Activated CD8-positive, alpha-beta T cell treated with anti-CD3 and anti-CD28 coated beads, Interleukin-2, amount 10 ng/mL, durations not matched to agents 7 days and 5 days (primary cell): ENCODE measurements at regions not wholly inside any gene's neighbourhood (a gene's known extent, or its start where the extent isn't known, plus 50 kb on each side); places are given as distances from the start of the nearest gene placed in this dataset.
"Not testable (repeated sequence)": the region's sequence is repeated elsewhere in the genome, so short reads cannot be mapped to it uniquely, and the experiment has no call there.

ENCODE experiments used
- ATAC-seq: fragments of 150-1000 bp; cut with Tn5 transposase; one replicate; pipeline ENCODE4 v1.10.0; 2021; ENCODE audit warnings: moderate library complexity
- CTCF ChIA-PET: fragments of 350-600 bp; sonication (Branson Sonifier 250); formaldehyde crosslinking; loops from one replicate; lab custom pipeline; 2021; ENCODE audit warnings: antibody characterized with exemption; lab: Charles Lee
- POLR2A ChIA-PET: fragments of 350-600 bp; sonication (Branson Sonifier 250); formaldehyde crosslinking; loops from one replicate; lab custom pipeline; 2021; ENCODE audit warnings: antibody characterized with exemption; lab: Charles Lee
- DNase-seq: peaks from one replicate; pipeline ENCODE4 v3.0.0-alpha.2; 2020
- H3K27ac Mint-ChIP-seq: one replicate; pipeline ENCODE4 v1.8.0; 2021; ENCODE audit warnings: mild to moderate bottlenecking, mixed read lengths
- H3K27me3 Mint-ChIP-seq: one replicate; pipeline ENCODE4 v1.8.0; 2021; ENCODE audit warnings: low read depth, mixed read lengths
- H3K36me3 Mint-ChIP-seq: one replicate; pipeline ENCODE4 v1.8.0; 2021; ENCODE audit warnings: low read depth, mixed read lengths
- H3K4me1 Mint-ChIP-seq: one replicate; pipeline ENCODE4 v1.8.0; 2021; ENCODE audit warnings: low read depth, mixed read lengths
- H3K4me3 Mint-ChIP-seq: one replicate; pipeline ENCODE4 v1.8.0; 2021; ENCODE audit warnings: mild to moderate bottlenecking, mixed read lengths
- H3K9me3 Mint-ChIP-seq: one replicate; pipeline ENCODE4 v1.8.0; 2022; ENCODE audit warnings: mixed read lengths; ENCODE audit not compliant: insufficient read depth

DNA sequence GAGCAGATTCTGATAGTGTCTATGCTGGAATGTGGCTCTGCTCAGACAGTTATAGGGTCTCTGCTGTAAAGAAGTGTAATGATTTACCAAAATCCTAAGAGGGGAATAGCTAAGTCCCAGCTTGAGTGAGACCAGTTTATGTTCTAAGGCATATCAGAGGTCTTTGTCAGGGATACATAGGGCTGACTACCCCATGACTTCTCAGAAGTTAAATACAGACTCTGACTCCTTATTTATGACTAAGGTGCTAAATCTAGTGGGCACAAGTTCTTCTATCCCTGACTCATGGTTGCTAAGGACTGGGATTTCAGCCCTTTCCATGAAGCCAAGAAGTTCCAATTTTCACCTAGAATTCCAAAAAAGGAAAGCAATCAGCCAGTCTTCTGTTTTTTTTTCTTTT is 192.6 kb upstream of the POU1F1 start:
- peaks cover 9% of the 10 kb centered on the region for H3K9me3 Mint-ChIP-seq
- no peaks in the 10 kb centered on the region for H3K27me3 Mint-ChIP-seq
- ATAC-seq (no peak), DNase-seq (no peak)
- CTCF ChIA-PET: no interaction called here
- H3K4me1 Mint-ChIP-seq: no peaks in the 10 kb centered on the region
- H3K36me3 Mint-ChIP-seq: no peaks in the 10 kb centered on the region
- POLR2A ChIA-PET: interaction anchor here (0.6 kb wide), 1 partner anchor 19 kb away, joined by 3 read pairs; no protein-coding TSS in a partner anchor
- no peak overlapping the region for H3K4me3 Mint-ChIP-seq
- no peak overlapping the region for H3K27ac Mint-ChIP-seq

DNA sequence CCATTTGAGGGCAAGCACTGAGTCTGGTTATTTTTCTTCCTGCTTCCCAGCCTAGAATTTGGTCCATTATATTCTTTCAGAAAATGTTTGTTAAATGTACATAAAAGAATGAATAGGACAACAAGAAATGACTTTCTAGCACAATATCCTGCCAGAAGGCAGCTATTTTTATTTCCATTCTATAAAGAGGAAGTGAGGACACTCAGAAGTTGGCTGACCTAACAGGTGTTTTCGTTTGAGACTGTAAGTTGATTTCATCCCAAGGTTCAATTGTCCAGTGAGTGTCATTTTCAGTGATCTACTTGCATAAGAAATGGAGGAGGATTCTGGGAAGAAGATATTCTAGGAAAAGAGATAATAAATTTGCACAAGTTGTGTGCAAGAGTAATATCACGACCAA is 191.9 kb upstream of the POU1F1 start:
- Mint-ChIP-seq H3K9me3 (peaks cover 9% of the 10 kb centered on the region), H3K36me3 (no peaks in the 10 kb centered on the region), H3K27ac (no peak overlapping the region), H3K4me3 (no peak overlapping the region), H3K27me3 (no peaks in the 10 kb centered on the region), H3K4me1 (no peaks in the 10 kb centered on the region)
- CTCF ChIA-PET: no interaction called here
- POLR2A ChIA-PET: no interaction called here
- DNase-seq: no peak
- no peak for ATAC-seq

DNA sequence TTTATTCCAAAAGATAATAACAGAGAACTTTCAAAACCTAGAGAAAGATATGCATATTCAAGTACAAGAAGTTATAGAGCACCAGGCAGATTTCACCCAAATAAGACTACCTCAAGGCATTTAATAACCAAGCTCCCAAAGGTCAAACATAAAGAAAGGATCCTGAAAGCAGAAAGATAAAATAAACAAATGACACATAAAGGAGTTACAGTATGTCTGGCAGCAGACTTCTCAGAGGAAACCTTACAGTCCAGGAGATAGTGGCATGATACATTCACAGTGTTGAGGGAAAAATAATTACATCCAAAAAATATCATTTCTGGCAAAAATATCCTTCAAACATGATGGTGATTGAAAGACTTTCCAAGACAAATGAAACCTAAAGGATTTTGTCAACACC is 185.8 kb upstream of the POU1F1 start:
- ChIA-PET CTCF (no interaction called here), POLR2A (no interaction called here)
- ATAC-seq (no peak), DNase-seq (no peak)
- H3K27ac Mint-ChIP-seq: no peak overlapping the region
- no peak overlapping the region for H3K4me3 Mint-ChIP-seq
- H3K4me1 Mint-ChIP-seq: no peaks in the 10 kb centered on the region
- H3K27me3 Mint-ChIP-seq: no peaks in the 10 kb centered on the region
- no peaks in the 10 kb centered on the region for H3K9me3 Mint-ChIP-seq
- H3K36me3 Mint-ChIP-seq: no peaks in the 10 kb centered on the region

DNA sequence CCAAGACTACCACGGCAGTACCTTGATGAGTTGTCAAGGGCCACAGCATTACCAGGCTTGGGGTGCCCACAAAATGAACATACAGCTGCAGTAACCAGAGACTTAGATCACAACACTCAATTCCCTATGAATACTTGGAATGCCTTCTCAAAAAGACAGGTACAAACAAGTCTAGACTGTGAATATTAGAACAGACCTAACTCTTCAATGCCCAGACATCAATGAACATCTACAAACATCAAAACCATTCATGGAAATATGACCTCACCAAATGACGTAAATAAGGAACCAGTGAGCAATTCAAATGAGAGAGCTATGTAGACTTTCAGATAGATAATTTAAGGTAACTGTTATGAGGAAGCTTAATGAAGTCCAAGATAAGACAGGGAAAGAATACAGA is 185.1 kb upstream of the POU1F1 start:
- Mint-ChIP-seq H3K4me1 (no peaks in the 10 kb centered on the region), H3K9me3 (no peaks in the 10 kb centered on the region), H3K4me3 (no peak overlapping the region), H3K36me3 (no peaks in the 10 kb centered on the region), H3K27ac (no peak overlapping the region), H3K27me3 (no peaks in the 10 kb centered on the region)
- DNase-seq (no peak), ATAC-seq (no peak)
- CTCF ChIA-PET: no interaction called here
- POLR2A ChIA-PET: no interaction called here

DNA sequence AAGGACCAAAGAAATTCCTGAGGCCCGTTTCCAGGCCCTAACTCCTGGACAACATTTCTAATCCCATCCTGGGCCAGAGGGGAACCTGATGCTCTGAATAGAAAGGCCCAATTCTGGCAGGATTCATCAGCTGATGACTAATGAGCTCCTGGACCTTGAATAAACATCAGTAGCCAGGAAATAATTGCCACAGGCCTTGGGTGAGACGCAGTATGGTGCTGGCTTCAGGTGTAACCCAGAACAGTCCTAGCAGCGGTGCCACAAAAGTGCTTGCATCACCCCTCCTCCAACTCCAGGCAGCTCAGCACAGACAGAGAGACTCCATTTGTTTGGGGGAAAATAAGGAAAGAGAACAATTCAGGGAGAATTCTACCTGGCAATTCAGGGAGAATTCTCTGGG is 184.7 kb upstream of the POU1F1 start:
- H3K36me3 Mint-ChIP-seq: no peaks in the 10 kb centered on the region
- no peaks in the 10 kb centered on the region for H3K27me3 Mint-ChIP-seq
- DNase-seq (no peak), ATAC-seq (no peak)
- no peaks in the 10 kb centered on the region for H3K9me3 Mint-ChIP-seq
- no peaks in the 10 kb centered on the region for H3K4me1 Mint-ChIP-seq
- ChIA-PET CTCF (no interaction called here), POLR2A (no interaction called here)
- no peak overlapping the region for H3K4me3 Mint-ChIP-seq
- no peak overlapping the region for H3K27ac Mint-ChIP-seq

DNA sequence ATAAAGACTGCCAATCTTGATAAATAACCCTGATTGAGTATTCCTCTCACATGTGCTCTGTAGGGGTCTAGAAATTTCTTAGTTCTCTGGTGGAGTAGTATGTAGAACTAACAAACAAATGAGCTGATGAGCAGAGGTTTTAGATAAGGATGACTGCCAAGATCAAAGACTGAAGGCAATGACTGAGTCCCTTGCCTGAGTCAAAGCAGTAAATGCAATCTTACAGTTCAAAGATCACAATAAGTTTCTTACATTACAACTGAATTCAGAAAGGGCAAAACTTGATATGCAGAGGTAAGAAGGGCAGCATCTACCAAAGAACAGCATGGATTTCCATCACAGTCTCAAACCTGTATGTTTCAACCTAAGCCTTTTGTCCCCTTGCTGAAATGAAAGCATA is 172.2 kb upstream of the POU1F1 start:
- DNase-seq (no peak), ATAC-seq (no peak)
- Mint-ChIP-seq H3K9me3 (no peaks in the 10 kb centered on the region), H3K36me3 (no peaks in the 10 kb centered on the region), H3K4me1 (no peaks in the 10 kb centered on the region), H3K27ac (no peak overlapping the region), H3K27me3 (no peaks in the 10 kb centered on the region), H3K4me3 (no peak overlapping the region)
- ChIA-PET POLR2A (no interaction called here), CTCF (no interaction called here)

DNA sequence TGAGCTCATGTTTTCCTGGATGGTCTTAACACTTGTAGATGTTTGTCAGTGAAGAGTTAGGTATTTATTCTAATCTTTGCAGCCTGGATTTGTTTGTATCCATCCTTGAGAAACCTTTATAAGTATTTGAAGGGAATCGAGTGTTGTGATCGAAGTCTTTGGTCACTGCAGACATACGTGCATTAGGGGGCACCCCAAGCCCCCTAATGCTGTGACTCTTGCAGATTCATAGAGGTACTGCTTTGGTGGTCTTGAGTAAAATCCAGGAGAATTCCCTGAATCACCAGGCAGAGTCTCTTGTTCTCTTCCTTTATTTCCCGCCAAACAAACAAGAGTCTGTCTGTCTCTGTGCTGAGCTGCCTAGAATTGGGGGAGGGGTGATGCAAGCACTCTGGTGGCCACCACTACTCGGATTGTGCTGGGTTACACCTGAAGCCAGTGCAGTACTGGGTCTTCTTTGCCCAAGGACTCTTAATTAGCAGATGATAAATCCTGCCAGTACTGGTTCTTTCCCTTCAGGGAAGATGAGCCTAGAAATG is 170.5 kb upstream of the POU1F1 start:
- Mint-ChIP-seq H3K4me3 (no peak overlapping the region), H3K27ac (no peak overlapping the region), H3K9me3 (no peaks in the 10 kb centered on the region), H3K27me3 (no peaks in the 10 kb centered on the region), H3K36me3 (no peaks in the 10 kb centered on the region), H3K4me1 (no peaks in the 10 kb centered on the region)
- POLR2A ChIA-PET: no interaction called here
- DNase-seq: no peak
- CTCF ChIA-PET: no interaction called here
- ATAC-seq: no peak

DNA sequence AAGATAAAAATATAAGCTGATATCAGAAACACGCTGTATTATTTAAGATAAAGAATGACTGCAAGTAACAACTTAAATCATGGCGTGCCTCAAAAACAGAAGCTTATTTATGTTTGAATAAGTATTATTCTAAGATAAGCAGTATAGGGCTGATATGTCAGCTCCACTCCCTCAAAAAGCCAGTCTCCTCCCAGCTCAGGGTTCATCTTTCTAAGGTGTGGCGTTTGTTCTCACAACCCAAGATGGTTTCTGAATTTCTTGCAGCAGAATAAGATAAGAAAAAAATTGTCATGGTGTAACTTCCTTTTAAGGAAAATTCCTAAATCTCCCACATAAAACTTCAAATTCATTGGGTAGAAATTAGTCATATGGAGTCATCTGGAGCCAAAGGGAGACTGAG is 166.1 kb upstream of the POU1F1 start:
- Mint-ChIP-seq H3K27me3 (no peaks in the 10 kb centered on the region), H3K27ac (no peak overlapping the region), H3K4me1 (no peaks in the 10 kb centered on the region), H3K36me3 (no peaks in the 10 kb centered on the region), H3K9me3 (no peaks in the 10 kb centered on the region), H3K4me3 (no peak overlapping the region)
- ChIA-PET CTCF (no interaction called here), POLR2A (no interaction called here)
- no peak for ATAC-seq
- no peak for DNase-seq

DNA sequence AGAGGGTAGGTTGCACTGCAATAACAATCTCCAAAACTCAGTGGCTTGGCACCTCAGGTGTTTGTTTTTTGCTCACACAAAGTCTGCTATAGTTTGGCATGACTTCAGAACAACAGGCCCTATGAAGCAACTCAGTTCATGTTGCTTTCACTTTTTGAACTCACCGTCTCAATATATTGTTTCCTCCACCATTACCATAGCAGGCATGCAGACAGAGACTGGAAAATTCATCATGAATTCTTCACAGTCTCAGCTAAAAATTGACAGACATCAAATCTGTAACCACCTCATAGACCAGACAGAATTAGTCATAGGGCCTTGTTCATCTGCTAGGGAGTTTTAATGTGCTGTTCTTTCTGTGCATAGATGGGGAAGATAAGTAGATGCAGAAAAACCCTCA is 161.4 kb upstream of the POU1F1 start:
- no peak for ATAC-seq
- no peaks in the 10 kb centered on the region for H3K9me3 Mint-ChIP-seq
- H3K27ac Mint-ChIP-seq: no peak overlapping the region
- no peak overlapping the region for H3K4me3 Mint-ChIP-seq
- no peaks in the 10 kb centered on the region for H3K36me3 Mint-ChIP-seq
- POLR2A ChIA-PET: no interaction called here
- DNase-seq: no peak
- no peaks in the 10 kb centered on the region for H3K27me3 Mint-ChIP-seq
- CTCF ChIA-PET: no interaction called here
- H3K4me1 Mint-ChIP-seq: no peaks in the 10 kb centered on the region

DNA sequence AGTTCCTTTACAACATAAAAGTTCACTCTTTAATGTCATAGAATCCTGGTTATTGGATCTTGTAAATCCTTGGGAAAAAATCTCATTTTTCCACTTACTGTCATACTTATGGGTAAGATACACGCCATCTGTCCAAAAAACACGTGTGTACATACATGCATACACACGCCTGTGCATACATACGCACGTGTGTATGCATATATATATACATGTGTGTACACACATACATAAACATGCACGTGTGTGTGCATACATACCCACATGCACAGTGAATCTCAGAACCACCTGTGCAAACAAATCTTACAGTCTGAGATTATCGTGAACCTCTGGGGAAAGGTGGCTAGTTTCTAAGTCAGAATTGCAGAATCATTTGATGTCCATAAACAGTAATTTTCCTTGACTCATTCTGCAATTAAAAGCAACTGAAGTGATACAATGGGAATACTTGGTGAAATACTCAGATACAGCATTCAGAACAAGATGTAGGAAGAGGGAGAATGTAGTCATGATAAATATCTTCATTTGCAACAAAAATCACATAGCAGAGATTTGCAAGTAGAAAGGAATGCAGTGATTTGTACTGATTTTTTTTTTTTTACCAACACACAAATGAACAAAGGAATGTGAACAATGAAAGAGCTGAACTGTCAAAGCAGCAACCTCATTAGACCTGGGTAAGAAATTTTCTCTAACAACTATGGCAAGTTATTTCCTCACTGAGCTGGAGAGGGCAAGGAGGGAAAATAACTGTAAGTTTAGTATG is 160.6 kb upstream of the POU1F1 start:
- H3K27ac Mint-ChIP-seq: no peak overlapping the region
- H3K4me3 Mint-ChIP-seq: no peak overlapping the region
- no peak for ATAC-seq
- CTCF ChIA-PET: no interaction called here
- no peaks in the 10 kb centered on the region for H3K9me3 Mint-ChIP-seq
- H3K27me3 Mint-ChIP-seq: no peaks in the 10 kb centered on the region
- no peak for DNase-seq
- H3K36me3 Mint-ChIP-seq: no peaks in the 10 kb centered on the region
- no peaks in the 10 kb centered on the region for H3K4me1 Mint-ChIP-seq
- POLR2A ChIA-PET: no interaction called here

DNA sequence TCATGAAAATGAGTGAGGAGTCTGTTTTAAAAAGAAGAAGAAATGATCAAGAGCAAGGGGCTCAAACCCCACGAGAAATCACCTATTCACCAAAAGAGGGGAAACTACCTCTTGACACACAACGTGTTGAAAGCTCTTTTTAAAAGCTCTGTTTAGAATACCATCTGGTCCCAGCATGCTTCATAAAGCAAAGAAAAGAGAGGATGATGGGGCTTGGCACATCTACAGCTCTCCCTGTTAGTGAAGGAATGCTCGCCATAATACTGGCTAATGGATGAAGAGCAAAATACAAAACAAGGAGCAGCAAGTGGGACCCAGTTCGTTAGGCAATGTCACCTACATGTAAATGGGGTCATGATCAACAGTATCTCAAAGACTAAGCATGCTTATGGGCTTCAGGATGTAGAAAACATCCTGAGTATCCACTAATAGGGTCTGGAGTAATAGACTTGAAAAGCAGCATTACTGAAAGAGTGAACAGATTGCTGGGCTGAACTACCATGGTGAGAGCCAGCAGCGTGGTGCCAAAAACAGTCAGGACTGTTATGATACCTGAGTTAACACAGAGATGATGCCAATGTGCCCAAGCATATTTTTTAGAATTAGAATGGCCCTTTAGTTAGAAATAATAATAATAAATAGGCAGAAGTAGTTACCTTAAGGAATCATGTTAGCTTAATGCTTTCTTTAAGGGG is 159.7 kb upstream of the POU1F1 start:
- no peak for DNase-seq
- H3K36me3 Mint-ChIP-seq: no peaks in the 10 kb centered on the region
- H3K9me3 Mint-ChIP-seq: no peaks in the 10 kb centered on the region
- ATAC-seq: no peak
- H3K4me3 Mint-ChIP-seq: no peak overlapping the region
- no peak overlapping the region for H3K27ac Mint-ChIP-seq
- ChIA-PET POLR2A (no interaction called here), CTCF (no interaction called here)
- H3K27me3 Mint-ChIP-seq: no peaks in the 10 kb centered on the region
- no peaks in the 10 kb centered on the region for H3K4me1 Mint-ChIP-seq

DNA sequence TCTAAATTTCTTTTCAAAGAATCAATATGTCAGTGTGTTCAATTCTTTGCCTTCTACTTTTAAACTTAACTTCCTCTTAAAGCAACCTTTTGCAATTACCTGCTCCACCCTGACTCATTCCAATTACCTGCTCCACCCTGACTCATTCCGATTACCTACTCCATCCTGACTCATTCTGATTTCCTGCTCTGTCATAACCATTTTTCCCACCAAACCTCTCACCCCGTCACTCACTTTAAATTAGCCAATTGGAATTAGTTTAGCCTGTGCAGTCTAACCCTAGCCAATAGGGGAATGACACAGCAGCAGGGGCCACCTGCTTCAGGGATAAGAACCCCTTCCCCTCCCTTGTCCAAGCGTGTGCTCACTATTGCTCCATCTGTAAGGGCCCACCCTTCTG is 157.1 kb upstream of the POU1F1 start:
- POLR2A ChIA-PET, H3K4me3 Mint-ChIP-seq, ATAC-seq, DNase-seq, CTCF ChIA-PET, H3K27me3 Mint-ChIP-seq, H3K4me1 Mint-ChIP-seq, H3K27ac Mint-ChIP-seq, H3K9me3 Mint-ChIP-seq, H3K36me3 Mint-ChIP-seq: not testable (repeated sequence)
